Superior temporal gyrus (tissue), 1 donor: ENCODE measurements at regions not wholly inside any gene's neighbourhood (a gene's known extent, or its start where the extent isn't known, plus 50 kb on each side); places are given as distances from the start of the nearest gene placed in this dataset.
A peak's percentile ranks its signal among the peaks of the same experiment; 100 is the strongest.
"Not testable (repeated sequence)": the region's sequence is repeated elsewhere in the genome, so short reads cannot be mapped to it uniquely, and the experiment has no call there.

ENCODE experiments used
- DNase-seq: peaks from one replicate; pipeline ENCODE4 v3.0.0-alpha.2; 2016; ENCODE audit errors: extremely low spot score

GRCh38 chrX:54615109-54615508 lies 85.1 kb downstream of the GNL3L start:
- DNase-seq, result no peak

GRCh38 chrX:54633641-54634040 lies 103.6 kb downstream of the GNL3L start:
- no peak for DNase-seq

GRCh38 chrX:54639018-54639345 lies 109.0 kb downstream of the GNL3L start:
- no peak for DNase-seq

GRCh38 chrX:54639346-54640102 lies 109.5 kb downstream of the GNL3L start:
- peak; percentile 90 for DNase-seq

GRCh38 chrX:54640103-54640690 lies 110.2 kb downstream of the GNL3L start:
- peak; percentile 8 for DNase-seq

- no peak for DNase-seq
These were observed 110.7 kb downstream of the GNL3L start for GRCh38 chrX:54640736-54641135.

GRCh38 chrX:54641530-54641929 lies 111.5 kb downstream of the GNL3L start:
- no peak for DNase-seq

GRCh38 chrX:54647607-54648006 lies 117.6 kb downstream of the GNL3L start:
- DNase-seq, result not testable (repeated sequence)

GRCh38 chrX:54659547-54659946 lies 129.5 kb downstream of the GNL3L start:
- DNase-seq, result no peak

GRCh38 chrX:54675762-54676161 lies 122.3 kb downstream of the ITIH6 start:
- no peak for DNase-seq

- DNase-seq, result no peak
These were observed 102.8 kb downstream of the ITIH6 start for GRCh38 chrX:54695231-54695630.

GRCh38 chrX:54695816-54696487 lies 102.1 kb downstream of the ITIH6 start:
- no peak for DNase-seq
